Neural crest cell (in vitro differentiated cells): ENCODE measurements at regions not wholly inside any gene's neighbourhood (a gene's known extent, or its start where the extent isn't known, plus 50 kb on each side); places are given as distances from the start of the nearest gene placed in this dataset.

ENCODE experiments used
- DNase-seq: peaks from one replicate; pipeline ENCODE4 v3.0.0; 2021; ENCODE audit warnings: low read depth, mixed read lengths, low spot score
- H3K27ac Mint-ChIP-seq: one replicate; pipeline ENCODE4 v1.8.0; 2021; ENCODE audit warnings: mild to moderate bottlenecking, mixed read lengths; ENCODE audit not compliant: unreplicated experiment
- H3K27me3 Mint-ChIP-seq: 2 replicates; pipeline ENCODE4 v1.8.0; 2021; ENCODE audit warnings: low read depth, mild to moderate bottlenecking, mixed read lengths
- H3K36me3 Mint-ChIP-seq: 2 replicates; pipeline ENCODE4 v1.8.0; 2021; ENCODE audit warnings: low read depth, mild to moderate bottlenecking, mixed read lengths
- H3K4me1 Mint-ChIP-seq: 2 replicates; pipeline ENCODE4 v1.8.0; 2021; ENCODE audit warnings: mixed read lengths
- H3K4me3 Mint-ChIP-seq: one replicate; pipeline ENCODE4 v1.8.0; 2021; ENCODE audit warnings: mild to moderate bottlenecking, mixed read lengths
- H3K9me3 Mint-ChIP-seq: 2 replicates; pipeline ENCODE4 v1.8.0; 2021; ENCODE audit warnings: mixed read lengths
- TF ChIP-seq, protein P1 (sequence below): fragments of 200-600 bp; sonication (generic); conservative IDR thresholded peaks from 2 replicates; pipeline ENCODE4 v1.5.0; 2021; ENCODE audit warnings: antibody characterized with exemption, mild to moderate bottlenecking

DNA sequence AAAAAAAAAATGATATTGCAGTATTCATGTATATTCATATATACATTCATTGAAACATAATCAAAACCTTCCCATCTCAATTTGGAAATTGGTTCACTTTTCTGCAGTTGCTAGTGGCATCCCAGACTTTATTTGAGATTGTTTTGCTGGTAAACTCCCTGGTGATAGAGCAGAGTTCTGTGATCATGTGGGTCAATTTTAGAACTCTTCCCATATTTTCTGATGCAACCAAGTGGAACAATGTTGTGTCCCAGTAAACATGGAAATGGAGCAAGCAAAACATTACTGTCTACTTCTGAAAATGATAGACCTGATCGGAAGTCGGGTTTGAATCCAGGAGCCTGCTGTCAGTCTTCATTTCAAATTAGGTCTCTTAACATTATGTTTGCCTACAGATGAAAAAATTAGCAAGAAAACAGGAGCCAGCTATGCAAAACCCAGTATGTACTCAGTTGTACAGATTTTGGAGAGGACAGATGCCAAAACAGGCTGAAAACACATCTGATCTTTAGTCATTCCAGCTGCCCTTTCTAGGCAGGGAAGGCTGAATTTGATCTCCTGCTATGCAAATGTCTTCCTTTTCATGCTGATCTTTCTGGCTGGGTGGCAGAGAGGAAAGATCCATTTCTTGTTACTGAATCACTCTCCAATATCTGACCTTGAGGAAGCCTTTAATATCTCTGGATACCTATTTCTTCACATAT lies 786.6 kb upstream of the SOX9 start:
- Mint-ChIP-seq H3K36me3 (no peaks in the 10 kb centered on the region), H3K27ac (no peak overlapping the region), H3K4me1 (peaks cover 33% of the 10 kb centered on the region), H3K27me3 (no peaks in the 10 kb centered on the region), H3K4me3 (no peak overlapping the region), H3K9me3 (no peaks in the 10 kb centered on the region)
- TF ChIP-seq, protein P1, sequence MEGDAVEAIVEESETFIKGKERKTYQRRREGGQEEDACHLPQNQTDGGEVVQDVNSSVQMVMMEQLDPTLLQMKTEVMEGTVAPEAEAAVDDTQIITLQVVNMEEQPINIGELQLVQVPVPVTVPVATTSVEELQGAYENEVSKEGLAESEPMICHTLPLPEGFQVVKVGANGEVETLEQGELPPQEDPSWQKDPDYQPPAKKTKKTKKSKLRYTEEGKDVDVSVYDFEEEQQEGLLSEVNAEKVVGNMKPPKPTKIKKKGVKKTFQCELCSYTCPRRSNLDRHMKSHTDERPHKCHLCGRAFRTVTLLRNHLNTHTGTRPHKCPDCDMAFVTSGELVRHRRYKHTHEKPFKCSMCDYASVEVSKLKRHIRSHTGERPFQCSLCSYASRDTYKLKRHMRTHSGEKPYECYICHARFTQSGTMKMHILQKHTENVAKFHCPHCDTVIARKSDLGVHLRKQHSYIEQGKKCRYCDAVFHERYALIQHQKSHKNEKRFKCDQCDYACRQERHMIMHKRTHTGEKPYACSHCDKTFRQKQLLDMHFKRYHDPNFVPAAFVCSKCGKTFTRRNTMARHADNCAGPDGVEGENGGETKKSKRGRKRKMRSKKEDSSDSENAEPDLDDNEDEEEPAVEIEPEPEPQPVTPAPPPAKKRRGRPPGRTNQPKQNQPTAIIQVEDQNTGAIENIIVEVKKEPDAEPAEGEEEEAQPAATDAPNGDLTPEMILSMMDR, result no peak
- no peak for DNase-seq

DNA sequence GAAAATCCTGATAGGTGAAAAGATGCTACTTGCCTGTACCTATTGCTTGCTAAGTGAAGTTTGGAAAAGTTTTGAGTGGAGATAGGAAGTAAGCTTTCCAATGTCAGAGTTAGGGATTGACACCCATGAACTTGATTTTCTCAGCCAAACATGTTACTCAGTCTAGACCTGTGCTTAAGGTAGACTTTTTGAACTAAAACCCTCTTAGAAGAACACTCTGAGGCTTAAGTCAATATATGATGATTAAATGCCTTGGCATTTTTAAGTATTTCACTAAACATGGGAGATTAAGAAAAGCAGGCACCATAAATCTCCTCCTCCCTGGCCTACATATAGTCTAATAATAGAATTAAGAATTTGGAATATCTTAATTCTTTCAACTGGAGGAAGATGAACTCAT lies 785.6 kb upstream of the SOX9 start:
- no peaks in the 10 kb centered on the region for H3K9me3 Mint-ChIP-seq
- H3K27me3 Mint-ChIP-seq, result no peaks in the 10 kb centered on the region
- no peak overlapping the region for H3K27ac Mint-ChIP-seq
- no peaks in the 10 kb centered on the region for H3K36me3 Mint-ChIP-seq
- H3K4me3 Mint-ChIP-seq, result no peak overlapping the region
- DNase-seq, result no peak
- TF ChIP-seq, protein P1, result no peak
- H3K4me1 Mint-ChIP-seq, result peaks cover 33% of the 10 kb centered on the region

DNA sequence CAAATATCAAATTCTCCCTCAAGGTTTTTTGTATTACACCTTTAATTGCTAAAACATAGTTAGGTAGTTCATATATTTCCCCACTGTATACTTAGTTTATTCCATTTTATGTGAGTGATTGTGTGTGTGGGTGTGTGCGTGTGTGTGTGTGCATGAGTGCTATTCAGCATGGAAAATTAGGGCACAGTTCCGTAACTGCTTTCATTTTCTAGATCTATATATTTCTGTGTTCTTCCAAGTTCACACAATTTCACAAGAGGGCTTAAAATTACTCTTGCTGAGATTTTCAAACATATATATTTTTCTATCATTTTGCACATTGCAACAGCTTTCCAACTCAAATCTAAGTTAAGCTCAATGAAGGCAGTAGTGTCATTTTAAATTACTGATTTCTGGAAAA lies 782.9 kb upstream of the SOX9 start:
- TF ChIP-seq, protein P1, result no peak
- H3K27ac Mint-ChIP-seq, result no peak overlapping the region
- H3K9me3 Mint-ChIP-seq, result peaks cover 3% of the 10 kb centered on the region
- H3K36me3 Mint-ChIP-seq, result no peaks in the 10 kb centered on the region
- peaks cover 26% of the 10 kb centered on the region for H3K4me1 Mint-ChIP-seq
- H3K4me3 Mint-ChIP-seq, result no peak overlapping the region
- DNase-seq, result no peak
- H3K27me3 Mint-ChIP-seq, result no peaks in the 10 kb centered on the region

DNA sequence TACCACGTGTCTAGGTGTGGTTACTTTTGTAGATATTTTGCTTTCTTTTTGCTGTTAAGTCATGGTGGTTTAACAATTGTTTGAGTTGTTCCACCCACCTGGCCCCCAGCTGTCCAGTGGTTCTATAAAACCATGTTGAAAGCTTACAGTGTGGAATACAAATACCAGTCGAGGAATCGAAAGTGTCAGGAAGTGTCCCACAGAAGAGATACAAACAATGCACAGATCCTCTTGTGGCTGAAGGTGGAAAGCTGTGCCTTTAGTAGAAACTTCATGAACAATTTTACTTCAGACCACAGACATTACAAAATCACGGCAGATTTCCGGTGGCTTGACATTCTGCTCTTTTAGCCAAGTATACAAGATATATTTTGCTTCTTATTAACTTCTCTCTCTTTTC lies 782.4 kb upstream of the SOX9 start:
- Mint-ChIP-seq H3K4me3 (no peak overlapping the region), H3K4me1 (peaks cover 26% of the 10 kb centered on the region), H3K36me3 (no peaks in the 10 kb centered on the region), H3K27ac (peak overlapping the region; percentile 46), H3K27me3 (no peaks in the 10 kb centered on the region), H3K9me3 (peaks cover 3% of the 10 kb centered on the region)
- TF ChIP-seq, protein P1, result no peak
- DNase-seq, result no peak

DNA sequence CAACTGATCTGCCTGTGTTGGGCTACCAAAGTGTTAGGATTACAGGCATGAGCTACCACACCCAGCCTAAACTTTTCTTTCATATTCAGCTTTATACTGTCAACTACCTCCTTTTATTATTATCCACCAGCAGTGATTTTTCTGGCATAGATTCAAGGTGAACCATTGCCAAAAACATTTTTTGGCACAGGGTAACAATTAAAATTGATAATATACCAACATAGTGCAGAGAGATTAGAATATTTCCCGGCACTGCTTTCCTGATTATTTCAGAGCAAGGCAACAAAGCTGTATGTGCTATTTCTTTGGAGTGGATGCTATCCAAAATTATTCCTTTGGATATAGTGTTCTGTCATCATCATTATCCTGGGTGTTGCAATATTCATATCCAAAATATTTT lies 781.6 kb upstream of the SOX9 start:
- peaks cover 3% of the 10 kb centered on the region for H3K9me3 Mint-ChIP-seq

More for the DNA sequence above, 781.6 kb upstream of the SOX9 start:
- Mint-ChIP-seq H3K27ac (no peak overlapping the region), H3K4me1 (peaks cover 24% of the 10 kb centered on the region), H3K36me3 (no peaks in the 10 kb centered on the region), H3K4me3 (no peak overlapping the region), H3K27me3 (no peaks in the 10 kb centered on the region)
- DNase-seq, result no peak
- TF ChIP-seq, protein P1, result no peak
